ENCODE measurements at regions not wholly inside any gene's neighbourhood (a gene's known extent, or its start where the extent isn't known, plus 50 kb on each side); places are given as distances from the start of the nearest gene placed in this dataset.

- Histone ChIP-seq H3K27ac (no peak overlapping the region), H3K4me1 (no peaks in the 10 kb centered on the region), H3K36me3 (no peaks in the 10 kb centered on the region), H3K27me3 (no peaks in the 10 kb centered on the region), H3K4me3 (no peak overlapping the region), H3K9me3 (peaks cover 0 to 31% (median 0%) of the 10 kb centered on the region in 3 donors)
- ATAC-seq = no peak
- WGBS, 2 donors (ENCODE audit: low coverage in 1 of 2) = 0 to 100% methylated on average over 1 to 2 of the region's 4 CpGs
- no peak for TF ChIP-seq POLR2A (IDR thresholded peaks at IDR 0.05)
- TF ChIP-seq CTCF (IDR thresholded peaks at IDR 0.05) = no peak
- no peak for TF ChIP-seq POLR2AphosphoS5 (IDR thresholded peaks at IDR 0.05)
- TF ChIP-seq EP300 (IDR thresholded peaks at IDR 0.05) = no peak
Measured at GRCh38 chr13:19062801-19063200, 118.8 kb downstream of the TUBA3C start.

GRCh38 chr13:19062019-19062646 lies 119.5 kb downstream of the TUBA3C start:
- TF ChIP-seq EP300 (IDR thresholded peaks at IDR 0.05) (no peak), POLR2AphosphoS5 (IDR thresholded peaks at IDR 0.05) (no peak), CTCF (IDR thresholded peaks at IDR 0.05) (no peak), POLR2A (IDR thresholded peaks at IDR 0.05) (no peak)
- ATAC-seq = no peak
- Histone ChIP-seq H3K4me3 (no peak overlapping the region), H3K36me3 (no peaks in the 10 kb centered on the region), H3K4me1 (no peaks in the 10 kb centered on the region), H3K27me3 (no peaks in the 10 kb centered on the region), H3K27ac (no peak overlapping the region), H3K9me3 (peaks cover 0 to 26% (median 0%) of the 10 kb centered on the region in 3 donors)
- WGBS, 2 donors (ENCODE audit: low coverage in 1 of 2) = 71% methylated on average over 2 of the region's 11 CpGs; no CpG with 5 or more reads in 1 of the 2 donors

GRCh38 chr13:19061278-19061677 lies 120.3 kb downstream of the TUBA3C start:
- Histone ChIP-seq H3K4me1 (no peaks in the 10 kb centered on the region), H3K36me3 (no peaks in the 10 kb centered on the region), H3K4me3 (no peak overlapping the region), H3K27ac (no peak overlapping the region), H3K9me3 (peaks cover 0 to 23% (median 0%) of the 10 kb centered on the region in 3 donors), H3K27me3 (no peaks in the 10 kb centered on the region)
- no CpG with 5 or more reads among the region's 6 CpGs for WGBS, 2 donors (ENCODE audit: low coverage in 1 of 2)
- TF ChIP-seq POLR2AphosphoS5 (IDR thresholded peaks at IDR 0.05) (no peak), CTCF (IDR thresholded peaks at IDR 0.05) (no peak), POLR2A (IDR thresholded peaks at IDR 0.05) (no peak), EP300 (IDR thresholded peaks at IDR 0.05) (no peak)
- no peak for ATAC-seq

GRCh38 chr13:19060311-19061002 lies 121.2 kb downstream of the TUBA3C start:
- Histone ChIP-seq H3K4me1 (no peaks in the 10 kb centered on the region), H3K27me3 (no peaks in the 10 kb centered on the region), H3K36me3 (no peaks in the 10 kb centered on the region), H3K27ac (no peak overlapping the region), H3K4me3 (no peak overlapping the region), H3K9me3 (peaks cover 0 to 23% (median 0%) of the 10 kb centered on the region in 3 donors)
- WGBS, 2 donors (ENCODE audit: low coverage in 1 of 2) = no CpG with 5 or more reads among the region's 13 CpGs
- no peak for ATAC-seq
- TF ChIP-seq EP300 (IDR thresholded peaks at IDR 0.05) = no peak
- TF ChIP-seq POLR2A (IDR thresholded peaks at IDR 0.05) = no peak
- no peak for TF ChIP-seq CTCF (IDR thresholded peaks at IDR 0.05)
- no peak for TF ChIP-seq POLR2AphosphoS5 (IDR thresholded peaks at IDR 0.05)

Data from gastroesophageal sphincter (tissue), 4 donors.